Thymus (tissue), 11 donors: ENCODE measurements at regions not wholly inside any gene's neighbourhood (a gene's known extent, or its start where the extent isn't known, plus 50 kb on each side); places are given as distances from the start of the nearest gene placed in this dataset.

Experiments
- DNase-seq, 9 donors: peaks; one replicate each; pipeline ENCODE4 v3.0.0-alpha.2; 2013; ENCODE audit warnings: low spot score in 9 of 9, low read depth in 6 of 9, missing footprints in 1 of 9
- H3K27ac ChIP-seq, 2 donors: one replicate each; pipeline ENCODE4 v1.5.1; 2013; ENCODE audit warnings: control low read depth in 1 of 2, low read depth in 1 of 2, low read length in 1 of 2, mild to moderate bottlenecking in 1 of 2, moderate library complexity in 1 of 2
- H3K27me3 ChIP-seq, 2 donors: one replicate each; pipeline ENCODE4 v1.5.1; 2013; ENCODE audit warnings: low read length in 1 of 2; ENCODE audit not compliant: control insufficient read depth in 2 of 2, insufficient read depth in 1 of 2
- H3K36me3 ChIP-seq, 2 donors: one replicate each; pipeline ENCODE4 v1.5.1; 2013; ENCODE audit warnings: low read length in 1 of 2, mild to moderate bottlenecking in 1 of 2, moderate library complexity in 1 of 2; ENCODE audit not compliant: control insufficient read depth in 2 of 2, insufficient read depth in 2 of 2
- H3K4me1 ChIP-seq, 2 donors: one replicate each; pipeline ENCODE4 v1.5.1; 2013; ENCODE audit warnings: low read length in 2 of 2; ENCODE audit not compliant: control insufficient read depth in 2 of 2, insufficient read depth in 2 of 2
- H3K4me3 ChIP-seq, 2 donors: one replicate each; pipeline ENCODE4 v1.5.1; 2013; ENCODE audit warnings: low read length in 2 of 2, control low read depth in 1 of 2, mild to moderate bottlenecking in 1 of 2
- H3K9me3 ChIP-seq, 2 donors: one replicate each; pipeline ENCODE4 v1.5.1; 2013; ENCODE audit warnings: low read length in 1 of 2, mild to moderate bottlenecking in 1 of 2; ENCODE audit not compliant: control insufficient read depth in 2 of 2, insufficient read depth in 1 of 2
- WGBS: extraction: QIAGEN DNeasy Blood & Tissue Kit; methylation state at CpG from one replicate; pipeline ENCODE4 v1.1.7; 2013; 5-methylcytosine and 5-hydroxymethylcytosine counted together
- donor health status: healthy.

DNA sequence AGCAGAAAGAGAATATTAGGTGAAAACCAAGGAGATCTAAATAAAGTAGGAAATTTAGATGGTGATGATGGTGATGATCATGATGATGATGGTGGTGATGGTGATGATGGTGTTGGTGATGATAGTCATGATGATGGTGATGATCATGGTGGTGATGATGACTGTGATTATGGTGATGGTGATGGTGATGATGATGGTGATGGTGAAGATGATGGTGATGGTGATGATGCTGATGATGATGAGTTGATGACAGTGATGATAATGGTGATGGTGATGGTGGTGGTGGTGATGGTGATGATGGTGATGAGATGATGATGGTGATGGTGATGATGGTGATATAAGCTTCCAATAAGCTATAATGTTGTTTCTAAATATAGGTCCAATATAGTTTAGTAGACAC, 548.2 kb upstream of the AMELY start:
- Histone ChIP-seq H3K27me3 (no peaks in the 10 kb centered on the region), H3K9me3 (no peaks in the 10 kb centered on the region), H3K4me3 (no peak overlapping the region), H3K4me1 (no peaks in the 10 kb centered on the region), H3K36me3 (no peaks in the 10 kb centered on the region), H3K27ac (no peak overlapping the region)
- DNase-seq = no peak

DNA sequence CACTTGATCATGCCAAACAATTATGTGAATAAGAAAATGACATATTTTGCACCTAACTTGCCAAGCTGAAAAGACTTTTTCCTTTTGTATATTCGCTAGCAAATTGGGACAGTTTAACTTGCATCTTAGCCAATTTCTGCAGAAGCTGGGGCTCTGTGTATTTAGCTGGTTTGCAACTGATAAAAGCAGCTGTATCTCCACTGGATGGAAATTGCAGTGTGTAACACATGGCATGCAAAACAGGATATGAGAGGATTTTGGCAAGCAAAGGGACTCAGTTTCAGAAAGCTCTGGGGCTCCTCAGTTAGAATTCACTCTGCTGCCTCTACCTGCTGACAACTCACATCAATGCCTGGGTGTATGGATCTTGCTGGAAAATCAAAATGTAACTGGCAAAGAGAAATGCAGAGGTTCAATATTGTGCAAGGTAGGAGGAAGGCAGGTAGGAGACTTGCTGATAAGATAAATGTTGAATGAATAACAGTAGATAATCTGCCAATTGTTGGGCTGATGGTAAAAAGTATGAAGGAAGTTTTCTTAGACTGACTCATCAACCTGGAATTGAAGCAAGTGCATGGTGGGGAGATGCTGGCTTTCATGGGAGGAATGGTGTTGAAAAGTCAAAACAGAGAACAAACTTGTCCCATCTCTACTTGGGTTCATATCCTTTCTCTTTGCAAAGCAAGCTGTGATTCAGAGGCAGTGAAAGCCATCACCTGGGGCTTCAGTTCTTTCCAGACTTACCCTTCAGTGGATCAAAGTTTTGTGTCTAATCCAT, 546.9 kb upstream of the AMELY start:
- WGBS = 81% methylated on average over 1 of the region's 1 CpG
- no peak for DNase-seq
- Histone ChIP-seq H3K4me3 (no peak overlapping the region), H3K36me3 (no peaks in the 10 kb centered on the region), H3K9me3 (no peaks in the 10 kb centered on the region), H3K27ac (no peak overlapping the region), H3K27me3 (no peaks in the 10 kb centered on the region), H3K4me1 (no peaks in the 10 kb centered on the region)

DNA sequence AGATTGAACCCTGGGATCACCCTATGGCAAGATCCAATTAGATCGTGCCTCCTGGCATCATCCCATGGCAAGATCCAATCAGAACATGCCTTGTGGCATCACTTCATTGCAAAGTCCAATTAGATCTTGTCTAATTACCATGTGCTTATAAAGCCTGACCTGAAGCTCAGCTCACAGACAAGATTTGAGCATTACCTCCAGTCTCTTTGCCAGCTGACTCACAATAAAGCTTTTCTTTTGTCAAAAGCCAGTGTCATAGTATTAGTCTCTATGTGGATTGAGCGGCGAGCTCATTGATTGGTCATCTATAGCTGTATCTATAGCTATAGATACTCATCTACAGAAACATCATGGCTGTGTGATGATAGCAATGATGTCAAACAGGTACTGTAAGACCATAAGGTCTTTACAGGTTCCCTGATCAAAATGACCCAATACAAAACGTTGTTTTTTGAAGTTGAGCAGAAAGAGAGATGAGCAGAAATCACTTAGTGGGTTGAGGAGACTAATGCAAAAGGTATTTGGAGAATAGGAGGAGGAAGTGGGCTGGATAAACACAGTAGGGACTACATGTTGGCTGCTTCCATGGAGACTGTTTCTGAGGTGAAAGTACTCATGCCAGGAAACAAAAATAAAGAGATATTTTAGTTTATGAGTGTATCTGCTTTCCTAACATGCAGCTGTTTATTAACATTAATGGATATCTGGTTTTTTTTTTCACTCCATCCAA, 545.9 kb upstream of the AMELY start:
- Histone ChIP-seq H3K27me3 (no peaks in the 10 kb centered on the region), H3K9me3 (no peaks in the 10 kb centered on the region), H3K4me1 (no peaks in the 10 kb centered on the region), H3K36me3 (no peaks in the 10 kb centered on the region), H3K4me3 (no peak overlapping the region), H3K27ac (no peak overlapping the region)
- 85% methylated on average over 4 of the region's 4 CpGs for WGBS
- no peak for DNase-seq

DNA sequence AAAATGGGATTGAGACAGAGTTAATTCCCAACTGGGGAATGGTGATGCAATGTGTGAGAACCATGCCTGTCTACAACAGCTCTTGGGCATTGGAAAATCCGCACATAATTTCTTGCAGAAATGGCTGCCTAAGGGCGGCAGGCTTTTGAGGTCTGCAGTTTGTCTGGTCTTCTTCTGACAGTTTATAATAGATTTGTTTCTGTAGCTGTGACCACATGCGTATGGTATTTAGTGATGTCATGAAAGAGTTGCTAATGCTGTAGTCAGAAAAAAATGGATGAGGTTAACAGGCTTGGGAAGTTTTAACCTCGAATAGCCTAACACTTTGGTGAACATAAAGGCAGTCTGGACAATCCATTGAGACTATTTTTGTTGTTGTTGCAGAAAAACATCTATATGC, 544.1 kb upstream of the AMELY start:
- WGBS = 60% methylated on average over 4 of the region's 4 CpGs
- no peaks in the 10 kb centered on the region for H3K9me3 ChIP-seq
- no peaks in the 10 kb centered on the region for H3K27me3 ChIP-seq
- no peaks in the 10 kb centered on the region for H3K4me1 ChIP-seq
- H3K4me3 ChIP-seq = no peak overlapping the region
- no peak overlapping the region for H3K27ac ChIP-seq
- no peak for DNase-seq
- no peaks in the 10 kb centered on the region for H3K36me3 ChIP-seq

DNA sequence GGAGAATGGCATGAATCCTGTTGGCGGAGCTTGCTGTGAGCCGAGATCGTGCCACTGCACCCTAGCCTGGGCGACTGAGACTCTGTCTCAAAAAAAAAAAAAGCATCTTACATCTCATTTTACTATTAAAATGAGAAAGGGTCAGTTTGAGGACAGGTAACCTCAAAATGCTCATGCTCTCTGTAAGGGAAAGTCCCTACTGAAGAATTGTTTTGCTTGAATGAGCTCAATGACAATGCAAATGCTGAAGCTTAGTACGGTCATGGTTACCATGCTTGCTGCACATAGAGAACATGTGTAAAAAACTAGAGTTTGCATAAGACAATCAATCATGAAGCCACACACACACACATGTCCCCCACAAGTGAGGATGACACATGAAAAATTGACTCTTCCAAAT, 541.8 kb upstream of the AMELY start:
- no peaks in the 10 kb centered on the region for H3K36me3 ChIP-seq
- no peak overlapping the region for H3K4me3 ChIP-seq
- H3K9me3 ChIP-seq = no peaks in the 10 kb centered on the region
- no peak overlapping the region for H3K27ac ChIP-seq
- H3K4me1 ChIP-seq = no peaks in the 10 kb centered on the region
- WGBS = 95% methylated on average over 5 of the region's 5 CpGs
- DNase-seq = no peak
- no peaks in the 10 kb centered on the region for H3K27me3 ChIP-seq

DNA sequence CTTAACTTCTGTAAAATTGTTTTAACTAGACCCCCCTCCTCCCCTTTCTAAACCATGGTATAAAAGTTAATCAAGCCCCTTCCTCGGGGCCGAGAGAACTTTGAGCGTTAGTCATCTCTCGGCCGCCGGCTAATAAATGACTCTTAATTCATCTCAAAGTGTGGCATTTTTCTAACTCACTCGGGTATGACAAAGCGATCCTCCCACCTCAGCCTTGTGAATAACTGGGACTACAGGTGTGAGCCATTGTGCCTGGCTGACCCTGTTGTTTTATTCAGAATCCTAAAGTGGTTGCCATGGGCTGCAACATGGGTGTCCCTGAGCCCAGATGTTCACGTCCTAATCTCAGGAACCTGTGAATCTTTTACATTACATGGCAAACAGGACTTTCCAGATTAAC, 540.7 kb upstream of the AMELY start:
- no peaks in the 10 kb centered on the region for H3K4me1 ChIP-seq
- no peak overlapping the region for H3K4me3 ChIP-seq
- DNase-seq = no peak
- H3K27me3 ChIP-seq = no peaks in the 10 kb centered on the region
- WGBS = 93% methylated on average over 9 of the region's 9 CpGs
- H3K36me3 ChIP-seq = no peaks in the 10 kb centered on the region
- H3K27ac ChIP-seq = no peak overlapping the region
- no peaks in the 10 kb centered on the region for H3K9me3 ChIP-seq

DNA sequence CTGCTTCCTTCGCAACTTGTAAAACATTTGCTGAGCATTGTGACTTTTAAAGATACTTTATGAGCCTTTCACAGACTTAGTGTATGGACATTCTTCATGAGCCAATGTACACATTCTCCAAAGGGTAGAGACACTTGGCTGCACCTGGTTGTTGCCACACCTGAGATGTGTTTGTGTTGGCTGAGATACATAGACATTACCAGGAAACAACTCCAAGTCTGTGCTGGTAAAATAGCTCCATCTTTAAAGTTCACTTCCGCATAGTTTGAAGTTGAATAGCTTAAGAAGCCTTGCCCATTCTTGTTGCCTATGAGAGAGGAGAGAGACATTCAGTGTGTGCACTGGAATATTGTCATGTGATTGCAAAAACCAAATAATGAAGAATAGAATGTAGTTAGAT, 538.3 kb upstream of the AMELY start:
- Histone ChIP-seq H3K4me3 (no peak overlapping the region), H3K9me3 (no peaks in the 10 kb centered on the region), H3K4me1 (no peaks in the 10 kb centered on the region), H3K27me3 (no peaks in the 10 kb centered on the region), H3K36me3 (no peaks in the 10 kb centered on the region), H3K27ac (no peak overlapping the region)
- WGBS = 89% methylated on average over 2 of the region's 2 CpGs
- DNase-seq = no peak

DNA sequence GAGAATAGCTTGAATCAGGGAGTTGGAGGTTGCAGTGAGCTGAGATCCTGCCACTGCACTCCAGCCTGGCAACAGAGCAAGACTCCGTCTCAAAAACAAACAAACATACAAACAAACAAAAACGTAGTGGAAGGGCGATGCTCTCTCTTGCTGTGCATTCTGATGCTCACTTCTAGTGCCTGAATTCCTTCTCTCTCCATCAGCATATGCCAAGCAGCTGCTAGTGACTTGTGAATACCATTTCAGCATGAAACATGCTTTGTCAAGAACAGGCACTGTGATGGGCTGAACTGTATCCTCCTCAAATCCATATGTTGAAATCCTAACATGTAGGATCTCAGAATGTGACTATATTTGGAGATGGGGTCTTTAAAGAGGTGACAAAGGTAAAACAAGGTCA, 537.1 kb upstream of the AMELY start:
- no peaks in the 10 kb centered on the region for H3K27me3 ChIP-seq
- H3K9me3 ChIP-seq = no peaks in the 10 kb centered on the region
- no peak for DNase-seq
- 92% methylated on average over 3 of the region's 3 CpGs for WGBS
- H3K4me3 ChIP-seq = no peak overlapping the region
- no peak overlapping the region for H3K27ac ChIP-seq
- no peaks in the 10 kb centered on the region for H3K4me1 ChIP-seq
- no peaks in the 10 kb centered on the region for H3K36me3 ChIP-seq

DNA sequence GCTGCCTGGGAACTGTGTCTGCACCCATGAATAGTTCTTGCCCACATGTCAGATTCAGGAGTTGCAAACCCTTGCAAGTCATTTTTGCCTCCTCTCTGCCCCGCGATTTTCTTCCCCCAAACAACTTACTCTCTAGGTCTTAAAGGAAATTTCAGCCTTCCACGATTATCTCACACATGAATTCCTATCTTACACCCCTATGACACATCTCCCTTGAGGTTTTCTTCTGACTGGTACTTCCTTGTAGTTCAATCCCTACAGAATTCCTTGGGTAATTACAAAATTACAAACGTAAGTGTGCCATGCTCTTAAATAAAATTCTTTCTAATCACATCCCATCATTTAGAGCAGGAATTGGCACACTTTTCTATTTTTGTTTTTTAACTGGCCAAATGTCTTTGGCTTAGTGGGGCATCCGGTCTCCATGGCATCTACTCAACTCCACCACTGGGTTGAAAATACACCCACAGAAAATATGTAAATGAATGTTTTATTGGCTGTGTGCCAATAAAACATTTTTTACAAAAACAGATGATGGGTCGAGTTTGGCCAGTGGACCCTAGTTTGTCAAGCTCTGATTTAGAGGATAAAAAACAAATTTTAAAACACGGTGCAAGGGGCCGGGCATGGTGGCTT, 536.4 kb upstream of the AMELY start:
- no peak overlapping the region for H3K27ac ChIP-seq
- no peaks in the 10 kb centered on the region for H3K9me3 ChIP-seq
- 94% methylated on average over 8 of the region's 8 CpGs for WGBS
- H3K4me3 ChIP-seq = no peak overlapping the region
- no peaks in the 10 kb centered on the region for H3K36me3 ChIP-seq
- no peaks in the 10 kb centered on the region for H3K27me3 ChIP-seq
- no peak for DNase-seq
- H3K4me1 ChIP-seq = no peaks in the 10 kb centered on the region
